Neural cell (in vitro differentiated cells): ENCODE measurements at regions not wholly inside any gene's neighbourhood (a gene's known extent, or its start where the extent isn't known, plus 50 kb on each side); places are given as distances from the start of the nearest gene placed in this dataset.
"Not testable (repeated sequence)": the region's sequence is repeated elsewhere in the genome, so short reads cannot be mapped to it uniquely, and the experiment has no call there.

Source experiments
- H2AFZ ChIP-seq: fragments of 200-600, 300-800 bp; sonication (generic), shearing (Covaris generic); 2 replicates; pipeline ENCODE4 v1.6.0; 2014; ENCODE audit warnings: low read depth, mild to moderate bottlenecking, antibody characterized with exemption, low read length, moderate library complexity
- H3F3A ChIP-seq: fragments of 200-600 bp; shearing (Covaris generic); 2 replicates; pipeline ENCODE4 v1.6.1; 2016; ENCODE audit warnings: mild to moderate bottlenecking, moderate library complexity, mixed read lengths, antibody characterized with exemption, low read length; ENCODE audit not compliant: insufficient read depth, poor library complexity, severe bottlenecking
- H3K27ac ChIP-seq: fragments of 200-600, 300-800 bp; sonication (generic), shearing (Covaris generic); 2 replicates; pipeline ENCODE4 v1.5.1; 2014; ENCODE audit warnings: mild to moderate bottlenecking, low read length, moderate library complexity
- H3K27me3 ChIP-seq: fragments of 300-800, 200-600 bp; sonication (generic), shearing (Covaris generic); 2 replicates; pipeline ENCODE4 v1.6.0; 2014; ENCODE audit warnings: mild to moderate bottlenecking, low read depth, low read length, moderate library complexity; ENCODE audit not compliant: insufficient read depth
- H3K36me3 ChIP-seq: fragments of 300-800, 200-600 bp; sonication (generic), shearing (Covaris generic); 2 replicates; pipeline ENCODE4 v1.5.1; 2014; ENCODE audit warnings: mild to moderate bottlenecking, antibody characterized with exemption, low read length, moderate library complexity; ENCODE audit not compliant: insufficient read depth
- H3K4me2 ChIP-seq: fragments of 300-800, 200-600 bp; sonication (generic), shearing (Covaris generic); 2 replicates; pipeline ENCODE4 v1.6.0; 2014; ENCODE audit warnings: mild to moderate bottlenecking, low read length
- H3K4me3 ChIP-seq: fragments of 300-800, 200-600 bp; sonication (generic), shearing (Covaris generic); 2 replicates; pipeline ENCODE4 v1.5.1; 2014; ENCODE audit warnings: mild to moderate bottlenecking, low read length, moderate library complexity
- H3K79me2 ChIP-seq: fragments of 200-600 bp; shearing (Covaris generic); replicated peaks from 2 replicates; pipeline ENCODE4 v1.6.0; 2014; ENCODE audit warnings: mild to moderate bottlenecking, low read length, moderate library complexity; ENCODE audit not compliant: insufficient read depth
- H3K9ac ChIP-seq: fragments of 300-800, 200-600 bp; sonication (generic), shearing (Covaris generic); 2 replicates; pipeline ENCODE4 v1.6.1; 2016; ENCODE audit warnings: mild to moderate bottlenecking, low read length, mixed read lengths
- H3K9me2 ChIP-seq: fragments of 200-600 bp; shearing (Covaris generic); 2 replicates; pipeline ENCODE4 v1.6.1; 2016; ENCODE audit warnings: mild to moderate bottlenecking, low read length, mixed read lengths; ENCODE audit not compliant: insufficient read depth
- H3K9me3 ChIP-seq: fragments of 200-600, 300-800 bp; sonication (generic), shearing (Covaris generic); 2 replicates; pipeline ENCODE4 v1.6.1; 2016; ENCODE audit warnings: mild to moderate bottlenecking, mixed run types, low read length, moderate library complexity, mixed read lengths
- H4K20me1 ChIP-seq: fragments of 200-600 bp; shearing (Covaris generic); 2 replicates; pipeline ENCODE4 v1.6.1; 2016; ENCODE audit warnings: mild to moderate bottlenecking, mixed run types; ENCODE audit not compliant: insufficient read depth
- EP300 ChIP-seq: fragments of 450-650 bp; conservative IDR thresholded peaks from 2 replicates; pipeline ENCODE4 v1.6.1; 2014; ENCODE audit warnings: antibody characterized with exemption, mild to moderate bottlenecking, moderate library complexity; ENCODE audit not compliant: poor library complexity, severe bottlenecking
- EZH2 ChIP-seq: fragments of 200-600, 300-800 bp; shearing (Covaris generic), sonication (generic); IDR thresholded peaks from 2 replicates; pipeline ENCODE4 v1.6.1; 2014; ENCODE audit warnings: antibody characterized with exemption, low read length, borderline replicate concordance, mild to moderate bottlenecking; ENCODE audit not compliant: insufficient read depth, poor library complexity, severe bottlenecking
- MXI1 ChIP-seq: fragments of 450-650 bp; conservative IDR thresholded peaks from 2 replicates; pipeline ENCODE4 v1.6.1; 2014; ENCODE audit warnings: antibody characterized with exemption, mild to moderate bottlenecking; ENCODE audit not compliant: poor library complexity, severe bottlenecking
- POLR2AphosphoS5 ChIP-seq: IDR thresholded peaks from 2 replicates; pipeline ENCODE4 v1.6.1; 2012
- RAD21 ChIP-seq: fragments of 450-650 bp; conservative IDR thresholded peaks from 2 replicates; pipeline ENCODE4 v1.6.1; 2014; ENCODE audit warnings: antibody characterized with exemption, mild to moderate bottlenecking, moderate library complexity
- REST ChIP-seq: IDR thresholded peaks from 2 replicates; pipeline ENCODE4 v1.6.1; 2012; ENCODE audit warnings: borderline replicate concordance
- SMC3 ChIP-seq: fragments of 450-650 bp; conservative IDR thresholded peaks from 2 replicates; pipeline ENCODE4 v1.6.1; 2014; ENCODE audit warnings: antibody characterized with exemption, mild to moderate bottlenecking, moderate library complexity; ENCODE audit not compliant: poor library complexity
- TAF1 ChIP-seq: IDR thresholded peaks from 2 replicates; pipeline ENCODE4 v1.6.1; 2012; ENCODE audit warnings: low read depth
- TF ChIP-seq, protein P1 (sequence below): fragments of 450-650 bp; IDR thresholded peaks from 2 replicates; pipeline ENCODE4 v1.5.1; 2014; ENCODE audit warnings: antibody characterized with exemption, mild to moderate bottlenecking, moderate library complexity; ENCODE audit not compliant: poor library complexity, severe bottlenecking

DNA sequence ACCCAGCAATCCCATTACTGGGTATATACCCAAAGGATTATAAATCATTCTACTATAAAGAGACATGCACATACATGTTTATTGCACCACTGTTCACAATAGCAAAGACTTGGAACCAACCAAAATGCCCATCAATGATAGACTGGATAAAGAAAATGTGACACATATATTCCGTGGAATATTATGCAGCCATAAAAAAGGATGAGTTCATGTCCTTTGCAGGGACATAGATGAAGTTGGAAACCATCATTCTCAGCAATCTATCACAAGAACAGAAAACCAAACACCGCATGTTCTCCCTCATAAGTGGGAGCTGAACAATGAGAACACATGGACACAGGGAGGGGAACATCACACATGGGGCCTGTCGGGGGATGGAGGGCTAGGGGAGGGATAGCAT is 113.2 kb upstream of the PRSS1 start:
- H3K9ac ChIP-seq, H4K20me1 ChIP-seq, H3F3A ChIP-seq, H3K27ac ChIP-seq, H2AFZ ChIP-seq, H3K27me3 ChIP-seq, H3K4me2 ChIP-seq, H3K79me2 ChIP-seq, H3K36me3 ChIP-seq, H3K9me3 ChIP-seq, H3K4me3 ChIP-seq, H3K9me2 ChIP-seq: not testable (repeated sequence)

DNA sequence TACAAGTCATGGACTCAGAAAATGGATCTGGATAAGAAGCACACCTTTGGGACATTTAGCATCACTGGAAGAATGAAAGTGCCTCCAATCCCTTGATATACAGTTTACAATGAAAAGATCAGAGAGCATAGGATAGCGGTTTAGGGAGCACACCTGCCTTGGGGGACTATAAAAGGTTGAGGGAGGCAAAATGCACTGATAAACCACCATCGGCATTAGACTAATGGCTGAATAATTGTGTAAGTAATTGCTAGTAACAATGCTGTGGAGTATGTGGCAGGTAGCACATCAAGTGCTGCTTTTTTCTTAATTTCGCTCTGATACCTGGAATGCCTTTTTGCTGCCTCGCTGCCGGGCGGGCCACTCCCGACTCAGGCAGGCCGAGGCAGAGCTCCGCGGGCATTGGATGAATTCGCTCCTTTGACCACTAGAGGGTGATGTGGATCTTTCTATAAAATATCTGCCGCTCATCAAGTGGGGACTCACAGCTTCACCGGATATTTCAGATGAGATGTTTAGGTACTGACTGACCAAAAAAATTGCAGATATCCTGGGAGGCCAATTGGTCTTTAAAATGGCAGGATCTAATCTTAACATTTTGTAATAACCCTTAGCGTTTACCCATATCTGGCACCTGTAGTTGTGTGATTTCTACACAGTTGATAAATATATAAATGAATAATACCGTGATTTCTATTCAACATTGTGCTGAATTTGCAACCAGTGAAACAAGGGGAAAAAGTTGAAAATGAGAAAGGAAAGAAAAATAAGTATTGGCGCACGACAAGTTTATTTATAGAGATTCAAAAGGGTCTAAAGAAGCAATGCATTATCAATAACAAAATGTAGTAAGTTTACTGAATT is 116.8 kb upstream of the PRSS1 start:
- no peaks in the 10 kb centered on the region for H3K9me3 ChIP-seq
- H3F3A ChIP-seq = no peaks in the 10 kb centered on the region
- H3K4me2 ChIP-seq = no peak overlapping the region
- no peaks in the 10 kb centered on the region for H3K9me2 ChIP-seq
- peak; percentile 88 for TF ChIP-seq SMC3
- peak; percentile 86 for TF ChIP-seq RAD21
- TF ChIP-seq MXI1 = no peak
- TF ChIP-seq REST = no peak
- no peak for TF ChIP-seq TAF1
- TF ChIP-seq POLR2AphosphoS5 = no peak
- no peak for TF ChIP-seq EZH2
- TF ChIP-seq, protein P1, sequence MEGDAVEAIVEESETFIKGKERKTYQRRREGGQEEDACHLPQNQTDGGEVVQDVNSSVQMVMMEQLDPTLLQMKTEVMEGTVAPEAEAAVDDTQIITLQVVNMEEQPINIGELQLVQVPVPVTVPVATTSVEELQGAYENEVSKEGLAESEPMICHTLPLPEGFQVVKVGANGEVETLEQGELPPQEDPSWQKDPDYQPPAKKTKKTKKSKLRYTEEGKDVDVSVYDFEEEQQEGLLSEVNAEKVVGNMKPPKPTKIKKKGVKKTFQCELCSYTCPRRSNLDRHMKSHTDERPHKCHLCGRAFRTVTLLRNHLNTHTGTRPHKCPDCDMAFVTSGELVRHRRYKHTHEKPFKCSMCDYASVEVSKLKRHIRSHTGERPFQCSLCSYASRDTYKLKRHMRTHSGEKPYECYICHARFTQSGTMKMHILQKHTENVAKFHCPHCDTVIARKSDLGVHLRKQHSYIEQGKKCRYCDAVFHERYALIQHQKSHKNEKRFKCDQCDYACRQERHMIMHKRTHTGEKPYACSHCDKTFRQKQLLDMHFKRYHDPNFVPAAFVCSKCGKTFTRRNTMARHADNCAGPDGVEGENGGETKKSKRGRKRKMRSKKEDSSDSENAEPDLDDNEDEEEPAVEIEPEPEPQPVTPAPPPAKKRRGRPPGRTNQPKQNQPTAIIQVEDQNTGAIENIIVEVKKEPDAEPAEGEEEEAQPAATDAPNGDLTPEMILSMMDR = peak; percentile 86
- TF ChIP-seq EP300 = no peak
- no peaks in the 10 kb centered on the region for H3K79me2 ChIP-seq
- H2AFZ ChIP-seq = no peak overlapping the region
- no peaks in the 10 kb centered on the region for H4K20me1 ChIP-seq
- no peaks in the 10 kb centered on the region for H3K36me3 ChIP-seq
- no peak overlapping the region for H3K27ac ChIP-seq
- no peaks in the 10 kb centered on the region for H3K27me3 ChIP-seq
- no peak overlapping the region for H3K9ac ChIP-seq
- H3K4me3 ChIP-seq = no peak overlapping the region
